Upper lobe of left lung (tissue), 4 donors: ENCODE measurements at regions not wholly inside any gene's neighbourhood (a gene's known extent, or its start where the extent isn't known, plus 50 kb on each side); places are given as distances from the start of the nearest gene placed in this dataset.

Experiments
- CTCF ChIP-seq, 6 experiments: fragments of 450-650 bp in 4 of 6; fragments of 200-600 bp in 2 of 6; sonication (generic) in 2 of 6; IDR thresholded peaks; one replicate each; pipeline ENCODE4 v1.5.1; 2016 to 2019; ENCODE audit warnings: antibody characterized with exemption in 6 of 6
- POLR2AphosphoS5 ChIP-seq, 2 donors: sonication (generic); formaldehyde crosslinking; IDR thresholded peaks; one replicate each; pipeline ENCODE4 v1.5.1; 2017; ENCODE audit warnings: antibody characterized with exemption in 2 of 2

GRCh38 chr5:29042152-29042551, 2003.8 kb upstream of the CDH9 start:
- TF ChIP-seq POLR2AphosphoS5 (IDR thresholded peaks at IDR 0.05) (no peak), CTCF (IDR thresholded peaks at IDR 0.05) (no peak)
